T-helper 22 cell (primary cell): ENCODE measurements at regions not wholly inside any gene's neighbourhood (a gene's known extent, or its start where the extent isn't known, plus 50 kb on each side); places are given as distances from the start of the nearest gene placed in this dataset.
"Not testable (repeated sequence)": the region's sequence is repeated elsewhere in the genome, so short reads cannot be mapped to it uniquely, and the experiment has no call there.

Source experiments
- DNase-seq: peaks from one replicate; pipeline ENCODE4 v3.0.0-alpha.2; 2020; ENCODE audit warnings: low read depth

DNA sequence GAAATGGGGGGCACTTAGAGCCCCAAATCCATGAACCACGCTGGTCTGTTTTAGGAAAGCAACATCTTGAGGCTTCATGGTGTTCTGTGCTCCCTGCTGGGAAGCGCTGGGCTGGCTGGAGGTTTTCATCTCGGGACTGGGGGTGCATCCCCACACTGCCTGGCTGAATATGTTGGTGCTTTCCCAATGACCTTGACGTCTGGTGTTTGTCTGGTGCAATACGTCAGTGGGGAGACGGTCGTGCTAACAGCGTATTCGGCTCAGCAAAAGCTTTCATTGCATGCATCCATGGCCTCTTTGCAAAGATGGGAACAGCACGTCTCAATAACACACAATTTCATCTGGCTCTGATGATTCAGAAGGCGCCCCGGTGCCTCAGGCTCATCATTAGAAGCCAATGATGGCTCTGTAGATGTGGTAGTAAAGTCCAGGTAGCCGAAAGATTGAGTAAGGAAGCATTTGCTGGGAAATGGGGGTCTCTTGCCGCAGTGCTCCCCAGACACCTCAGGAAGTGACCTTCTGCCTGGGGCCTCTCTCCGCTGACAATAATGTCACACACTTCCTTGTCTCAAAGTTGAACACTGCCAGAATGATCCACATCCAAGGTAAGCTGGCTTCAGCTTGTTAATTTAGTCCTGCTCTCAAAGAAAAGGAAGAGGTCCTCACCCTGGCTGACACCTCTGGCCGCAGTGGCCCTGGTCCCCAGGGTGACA is 97.7 kb downstream of the ING1 start:
- no peak for DNase-seq

DNA sequence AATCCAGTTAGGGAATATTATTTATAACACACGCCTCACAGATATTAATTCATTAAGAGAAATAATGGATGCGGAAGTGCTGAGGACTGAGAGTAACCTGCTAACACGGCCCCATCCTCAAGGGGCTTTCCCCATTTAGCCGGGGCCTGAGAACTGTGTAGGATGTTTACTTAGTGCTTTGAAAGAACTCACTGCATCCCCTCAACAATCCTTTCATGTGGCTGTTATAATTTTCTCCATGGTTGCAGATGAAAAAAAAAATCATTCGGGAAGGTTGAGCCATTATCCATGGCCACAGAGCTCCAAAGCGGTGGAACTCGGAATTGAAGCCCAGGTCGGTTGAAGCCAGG is 98.2 kb downstream of the ING1 start:
- DNase-seq: no peak

DNA sequence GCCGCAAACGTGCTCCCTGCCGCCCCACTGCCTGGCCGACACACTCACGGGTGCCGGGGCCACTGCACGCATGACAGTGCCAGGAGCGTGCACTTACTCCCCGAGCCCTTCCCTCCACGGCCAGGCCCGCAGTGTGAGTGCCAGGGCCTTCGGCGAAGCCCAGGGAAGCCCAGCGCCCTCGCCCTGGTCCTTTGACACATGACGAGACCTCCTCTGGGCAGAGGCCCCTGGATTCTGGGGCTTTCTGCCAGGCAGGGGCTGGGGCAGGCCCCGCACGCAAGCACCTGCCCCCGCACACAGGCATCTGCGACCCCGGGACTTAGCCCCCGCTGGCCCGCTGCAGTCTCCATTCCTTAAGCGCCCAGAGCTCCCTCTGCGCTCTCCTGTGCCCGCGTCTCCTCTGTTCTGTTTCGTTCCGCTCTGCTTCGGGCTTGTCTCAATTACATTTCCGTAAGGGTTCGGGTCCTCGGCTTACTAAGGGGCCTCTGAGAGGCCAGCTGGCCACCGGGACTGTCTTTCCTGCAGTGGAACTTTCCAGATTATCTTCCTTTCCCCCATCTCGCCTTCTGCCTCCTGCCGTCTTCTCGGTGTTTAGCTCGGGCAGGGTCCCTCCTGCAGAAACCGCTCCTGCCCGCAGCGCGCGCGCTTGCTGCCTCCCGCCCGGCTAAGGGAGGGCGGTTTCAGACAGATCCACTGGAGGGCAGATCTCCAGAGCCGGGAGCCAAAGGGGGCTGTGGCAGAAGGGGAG is 98.8 kb downstream of the ING1 start:
- no peak for DNase-seq

DNA sequence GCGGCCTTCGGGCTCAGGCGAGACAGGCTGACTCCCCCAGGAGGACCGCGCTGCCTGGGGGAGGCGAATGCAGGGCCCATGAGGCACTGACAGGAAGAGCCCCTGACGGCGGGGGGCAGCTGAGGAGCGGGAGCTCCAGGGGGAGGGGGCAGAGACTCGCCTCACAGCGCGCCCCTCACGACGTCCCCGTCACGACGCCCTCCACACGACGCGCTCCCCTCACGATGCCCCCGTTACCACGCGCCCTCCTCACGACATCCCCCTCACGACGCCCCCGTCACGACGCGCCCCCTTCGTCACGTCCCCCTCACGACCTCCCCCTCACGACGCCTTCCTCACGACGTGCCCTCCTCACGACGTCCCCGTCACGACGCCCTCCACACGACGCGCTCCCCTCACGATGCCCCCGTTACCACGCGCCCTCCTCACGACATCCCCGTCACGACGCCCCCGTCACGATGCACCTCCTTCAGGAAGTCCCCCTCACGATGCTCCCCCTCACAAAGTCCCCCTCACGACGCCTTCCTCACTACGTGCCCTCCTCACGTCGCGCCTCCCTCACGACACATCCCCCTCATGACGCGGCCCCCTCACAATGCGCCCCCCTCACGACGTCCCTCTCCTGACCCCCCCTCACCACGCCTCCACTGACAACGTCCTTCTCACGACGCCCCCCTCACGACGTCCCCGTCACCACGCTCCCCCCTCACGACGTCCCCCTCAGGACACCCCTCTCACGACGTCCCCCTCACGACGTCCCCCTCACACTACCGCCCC is 99.6 kb downstream of the ING1 start:
- DNase-seq: no peak

DNA sequence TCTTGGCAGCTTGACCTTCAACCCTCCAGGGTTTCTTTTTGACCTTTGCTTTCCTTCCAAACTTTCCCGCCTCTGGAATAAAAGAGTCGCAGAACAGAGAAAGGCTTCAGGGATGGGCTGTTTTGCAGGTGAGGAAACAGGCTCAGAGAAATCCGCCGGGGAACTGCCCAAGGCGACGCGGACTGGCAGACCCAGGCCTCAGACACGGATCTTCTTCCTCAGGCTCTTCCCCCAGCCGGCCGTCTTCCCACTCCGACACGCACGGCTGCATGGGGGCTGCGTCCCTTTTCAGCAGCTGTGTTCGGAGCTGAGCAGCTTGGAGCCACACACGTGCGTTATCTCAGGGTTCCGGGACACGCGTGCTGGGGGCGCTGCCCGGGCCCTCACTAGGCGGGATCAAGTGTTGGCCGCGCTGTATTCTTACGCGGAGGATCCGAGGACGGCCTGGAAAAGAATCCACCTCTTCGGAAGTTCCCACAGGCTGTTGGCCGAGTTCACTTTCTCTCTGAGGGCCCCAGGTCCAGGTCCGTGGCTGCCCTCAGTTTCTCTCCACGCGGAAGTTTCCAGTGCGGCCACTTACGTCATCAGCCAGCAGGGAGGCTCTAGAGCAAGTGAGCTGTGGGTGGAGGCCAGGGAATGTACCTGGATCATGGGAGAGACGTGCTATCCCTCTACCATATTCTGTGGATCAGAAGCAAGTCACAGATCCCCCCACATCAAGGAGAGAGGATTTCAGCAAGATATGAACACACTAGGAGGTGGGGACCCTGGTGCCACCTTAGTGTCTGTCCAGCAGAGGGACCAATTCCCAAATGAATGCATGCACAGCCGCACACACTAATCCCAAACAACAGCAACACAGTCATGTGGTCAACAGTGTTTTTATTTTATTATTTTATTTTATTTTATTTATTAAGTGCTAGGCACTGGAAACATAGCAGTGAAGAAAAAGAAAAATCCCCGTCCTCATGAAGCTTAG is 100.4 kb downstream of the ING1 start:
- no peak for DNase-seq

DNA sequence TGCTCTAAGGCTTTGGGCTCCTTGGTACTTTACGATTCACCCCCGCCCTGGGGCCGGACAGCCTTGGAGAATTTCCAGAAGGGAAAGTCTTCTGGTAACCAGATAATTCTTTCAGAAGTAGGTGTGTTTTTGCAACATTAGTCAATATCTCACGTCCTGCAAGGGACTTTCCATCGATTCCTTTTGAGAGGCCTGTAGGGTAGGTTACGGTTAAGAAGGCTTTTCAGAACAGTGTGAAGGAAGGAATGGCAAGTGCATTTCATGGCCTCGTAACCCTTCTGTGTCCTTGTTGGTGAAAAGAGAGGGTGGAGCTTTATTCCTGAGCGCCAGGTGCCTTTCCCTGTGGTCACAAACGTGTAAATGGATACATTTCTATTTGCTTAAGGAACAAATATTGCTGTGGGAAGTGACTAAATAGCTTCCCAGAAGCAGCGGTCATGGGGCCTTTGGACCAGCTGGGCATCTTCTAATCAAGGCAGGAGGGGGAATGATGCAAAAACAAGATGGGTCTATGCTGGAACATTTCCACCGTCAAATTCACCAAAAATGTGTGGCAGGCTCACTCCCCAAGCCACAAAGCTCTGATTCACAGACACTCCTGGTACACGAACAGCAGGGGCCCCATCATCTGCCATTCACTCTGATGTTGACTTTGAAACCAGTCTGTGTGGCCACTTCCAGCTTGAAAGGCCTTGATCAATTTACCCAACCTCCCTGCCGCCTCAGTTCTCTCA is 99.2 kb downstream of the ANKRD10 start:
- no peak for DNase-seq

DNA sequence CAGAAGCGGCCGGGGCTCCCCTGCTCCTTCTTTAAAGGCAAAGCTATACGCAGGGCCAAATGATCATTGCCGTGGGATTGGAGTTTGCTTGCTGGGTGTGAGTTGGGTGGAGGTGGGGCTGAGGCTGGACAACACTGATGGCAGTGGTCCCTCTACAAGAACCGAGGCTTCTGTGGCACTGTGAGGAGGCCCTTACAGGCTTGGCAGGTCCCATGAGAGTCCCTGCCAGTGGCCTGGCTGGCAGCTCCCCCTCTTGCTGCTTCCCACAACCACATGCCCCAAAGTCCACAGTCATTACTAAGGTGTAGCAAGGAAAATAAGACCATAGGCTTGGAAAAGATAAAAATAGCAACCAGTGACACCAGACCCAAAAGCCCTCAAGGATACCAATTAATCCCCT is 98.4 kb downstream of the ANKRD10 start:
- no peak for DNase-seq

DNA sequence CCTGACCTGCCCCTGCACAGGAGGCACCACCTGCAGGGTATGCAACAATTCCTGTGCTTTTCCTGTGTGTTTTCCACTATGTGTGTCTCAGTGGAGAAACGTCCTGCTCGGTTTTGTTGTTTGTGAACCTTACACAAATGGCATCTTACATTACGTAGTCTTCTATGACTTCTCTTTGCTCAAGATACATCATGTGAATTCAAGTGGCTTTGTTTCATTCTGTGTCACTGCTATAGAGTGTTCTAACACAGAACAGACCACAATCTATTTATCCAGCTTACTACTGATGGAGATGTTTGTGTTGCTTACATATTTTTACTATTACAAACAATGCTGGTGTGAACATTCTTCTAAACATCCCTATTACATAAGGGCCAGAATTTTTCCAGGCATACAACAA is 97.7 kb downstream of the ANKRD10 start:
- DNase-seq: no peak

DNA sequence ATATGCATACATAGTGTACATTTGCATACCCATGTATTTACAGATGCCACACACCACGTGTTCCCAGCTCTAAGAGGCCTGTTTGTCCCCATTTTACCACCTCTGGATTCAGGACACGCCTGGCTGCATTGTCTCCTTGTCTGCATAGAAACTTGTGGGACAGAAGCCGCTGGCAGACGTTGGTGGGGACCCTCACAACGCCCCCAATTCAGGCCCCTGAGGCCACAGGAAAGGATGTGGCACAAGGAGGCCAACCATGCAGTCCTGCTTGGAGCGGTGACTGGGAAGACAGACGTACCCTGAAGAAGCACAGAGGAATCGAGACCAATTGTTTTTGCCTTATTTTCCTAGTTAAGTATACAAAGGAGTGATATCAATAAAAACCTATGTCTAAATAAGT is 96.1 kb downstream of the ANKRD10 start:
- DNase-seq: no peak

DNA sequence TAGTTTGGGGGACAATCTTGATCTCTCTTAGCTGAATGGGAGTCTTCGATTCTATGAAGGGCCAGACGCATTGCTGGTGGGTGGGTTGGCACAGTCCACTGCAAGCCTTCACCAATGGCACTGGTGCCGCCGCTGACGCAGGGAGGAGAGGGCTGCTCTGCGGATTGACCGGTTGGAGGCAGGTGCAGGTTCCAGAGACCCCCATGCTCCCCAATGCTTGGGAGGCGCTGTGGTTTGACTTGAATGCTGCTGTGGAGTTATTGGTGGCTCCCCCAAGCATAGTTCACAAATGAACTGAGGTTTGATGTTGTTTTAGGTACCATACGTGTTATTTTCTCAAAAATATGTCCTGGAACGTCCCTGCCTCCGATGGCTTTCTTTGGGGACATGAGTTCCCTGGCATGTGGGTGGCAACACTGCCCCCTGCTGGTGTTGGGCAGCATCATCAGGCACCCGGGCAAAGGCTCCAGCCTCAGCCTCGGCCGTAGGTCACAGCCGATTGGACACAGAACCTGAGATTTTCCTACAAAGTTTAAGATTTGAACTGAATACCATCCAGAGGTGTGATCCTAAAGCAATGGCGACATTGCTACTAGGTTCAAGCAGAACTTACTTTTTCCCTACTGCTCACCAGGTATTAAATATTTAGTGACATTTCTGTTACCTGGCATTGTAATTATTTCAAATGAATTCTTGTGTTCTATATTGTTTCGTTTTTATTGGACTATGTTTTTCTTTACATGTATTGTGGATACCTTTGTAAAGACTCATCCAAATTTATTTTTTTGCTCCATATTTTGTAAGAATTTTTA is 95.5 kb downstream of the ANKRD10 start:
- peak; percentile 24 for DNase-seq

DNA sequence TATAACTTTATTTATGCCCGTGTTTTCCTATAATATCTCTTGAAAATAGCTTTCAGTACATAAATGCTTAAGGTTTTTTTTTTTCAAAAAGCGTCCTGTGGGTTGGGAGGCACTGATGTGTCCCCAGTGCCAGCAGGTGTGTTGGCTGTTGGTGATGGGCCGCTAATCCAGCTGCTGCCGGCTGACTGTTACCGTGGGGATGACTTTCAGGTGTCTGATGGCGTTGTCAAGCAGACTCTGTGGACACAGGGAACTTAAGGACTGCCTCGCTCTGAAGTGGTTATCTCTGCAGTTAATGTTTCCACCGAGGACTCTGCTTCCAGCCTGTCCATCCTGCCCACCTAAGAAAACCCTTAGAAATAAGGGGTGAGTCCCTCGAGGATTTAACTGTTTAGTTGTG is 94.5 kb downstream of the ANKRD10 start:
- DNase-seq: no peak

DNA sequence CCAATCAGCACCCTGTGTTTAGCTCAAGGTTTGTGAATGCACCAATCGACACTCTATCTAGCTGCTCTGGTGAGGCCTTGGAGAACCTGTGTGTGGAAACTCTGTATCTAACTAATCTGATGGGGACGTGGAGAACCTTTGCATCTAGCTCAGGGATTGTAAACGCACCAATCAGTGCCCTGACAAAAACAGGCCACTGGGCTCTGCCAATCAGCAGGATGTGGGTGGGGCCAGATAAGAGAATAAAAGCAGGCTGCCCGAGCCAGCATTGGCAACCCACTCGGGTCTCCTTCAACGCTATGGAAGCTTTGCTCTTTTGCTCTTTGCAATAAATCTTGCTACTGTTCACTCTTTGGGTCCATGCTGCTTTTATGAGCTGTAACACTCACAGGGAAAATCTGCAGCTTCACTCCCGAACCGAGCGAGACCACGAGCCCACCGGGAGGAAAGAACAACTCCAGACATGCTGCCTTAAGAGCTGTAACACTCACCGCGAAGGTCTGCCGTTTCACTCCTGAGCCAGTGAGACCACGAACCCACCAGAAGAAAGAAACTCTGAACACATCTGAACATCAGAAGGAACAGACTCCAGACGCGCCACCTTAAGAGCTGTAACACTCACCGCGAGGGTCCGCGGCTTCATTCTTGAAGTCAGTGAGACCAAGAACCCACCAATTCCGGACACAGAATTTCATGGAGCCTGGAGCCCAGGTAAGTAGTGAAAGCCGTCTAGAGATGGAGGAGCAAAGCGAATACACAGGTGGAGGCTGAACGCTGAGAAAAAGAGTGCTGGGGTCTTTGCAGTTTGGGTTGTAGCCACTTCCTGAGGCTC is 92.8 kb downstream of the ANKRD10 start:
- not testable (repeated sequence) for DNase-seq

DNA sequence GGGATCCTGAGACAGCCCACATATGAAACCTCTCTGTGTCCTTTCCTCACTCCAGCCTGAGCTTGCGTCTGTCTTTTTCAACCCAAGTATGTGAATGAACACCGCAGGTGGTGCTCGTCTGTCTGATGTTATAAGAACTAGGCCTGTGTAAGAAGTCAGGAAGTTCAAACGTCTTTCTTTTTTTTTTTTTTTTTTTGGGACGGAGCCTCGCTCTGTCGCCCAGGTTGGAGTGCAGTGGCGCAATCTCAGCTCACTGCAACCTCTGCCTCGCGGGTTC is 92.3 kb downstream of the ANKRD10 start:
- DNase-seq: no peak

DNA sequence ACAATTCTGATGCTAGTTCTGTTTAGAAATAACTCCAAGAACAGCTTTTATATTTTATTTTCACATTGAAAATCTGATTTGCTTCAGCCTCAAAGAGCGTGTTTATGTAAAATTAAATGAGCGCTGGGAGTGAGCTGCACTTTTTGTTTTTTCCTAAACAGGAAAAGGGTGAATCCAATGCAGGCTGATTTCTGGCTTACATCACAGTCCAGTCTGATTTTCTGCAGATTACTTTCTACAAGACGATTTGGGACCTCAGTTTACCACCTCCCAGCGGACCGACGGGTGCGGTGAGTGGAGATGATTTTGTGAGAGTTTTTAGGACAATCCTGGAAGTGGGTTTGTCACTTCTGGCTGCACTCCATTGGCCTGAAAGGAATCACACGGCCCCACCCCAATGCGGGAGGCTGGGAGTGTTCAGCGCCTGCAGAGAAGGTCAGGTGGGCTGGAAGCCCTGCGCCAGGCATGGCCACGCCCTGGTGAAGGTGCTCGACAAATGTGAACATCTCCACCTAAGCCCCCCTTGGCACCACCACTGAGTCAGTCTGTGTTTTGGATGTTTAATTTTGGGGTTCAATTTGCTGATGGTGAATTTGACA is 90.1 kb downstream of the ANKRD10 start:
- DNase-seq: no peak

DNA sequence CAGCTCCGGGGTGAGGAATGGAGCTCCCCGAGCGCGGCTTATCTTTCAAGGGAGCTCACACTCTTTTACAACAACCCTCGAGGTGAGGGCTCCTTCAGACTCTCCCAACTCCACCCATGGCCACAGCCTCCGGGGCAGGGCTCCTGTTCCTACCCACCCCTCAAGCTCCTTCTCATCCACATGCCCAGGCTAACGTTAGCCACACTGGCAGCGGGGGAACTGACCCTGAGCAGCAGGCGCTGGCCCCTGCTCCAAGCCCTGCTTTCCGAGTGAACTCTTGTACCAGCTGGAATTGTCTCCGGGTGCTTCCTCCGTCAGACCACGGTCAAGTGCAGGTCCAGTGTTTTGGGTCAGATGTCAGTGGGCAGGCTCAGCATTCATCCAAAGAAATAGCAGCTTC is 89.4 kb downstream of the ANKRD10 start:
- DNase-seq: no peak

DNA sequence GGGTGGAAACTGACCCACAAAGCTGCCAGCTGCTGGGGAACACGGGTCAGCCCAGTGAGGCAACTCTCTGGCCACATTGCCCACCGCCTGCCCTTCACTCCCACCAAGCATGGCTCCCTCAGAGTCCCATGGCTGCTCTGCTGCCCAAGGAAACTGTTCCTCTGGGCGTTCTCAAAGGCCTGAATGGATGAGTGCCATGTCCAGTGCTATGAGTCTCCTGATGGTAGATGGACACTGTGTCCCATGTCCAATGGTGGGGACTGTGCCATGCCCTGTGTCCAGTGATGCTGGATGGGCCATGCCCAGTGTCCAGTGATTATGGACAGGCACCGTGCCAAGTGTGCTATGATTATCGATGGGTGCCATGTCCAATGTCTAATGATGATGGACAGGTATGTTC is 88.8 kb downstream of the ANKRD10 start:
- DNase-seq: no peak

DNA sequence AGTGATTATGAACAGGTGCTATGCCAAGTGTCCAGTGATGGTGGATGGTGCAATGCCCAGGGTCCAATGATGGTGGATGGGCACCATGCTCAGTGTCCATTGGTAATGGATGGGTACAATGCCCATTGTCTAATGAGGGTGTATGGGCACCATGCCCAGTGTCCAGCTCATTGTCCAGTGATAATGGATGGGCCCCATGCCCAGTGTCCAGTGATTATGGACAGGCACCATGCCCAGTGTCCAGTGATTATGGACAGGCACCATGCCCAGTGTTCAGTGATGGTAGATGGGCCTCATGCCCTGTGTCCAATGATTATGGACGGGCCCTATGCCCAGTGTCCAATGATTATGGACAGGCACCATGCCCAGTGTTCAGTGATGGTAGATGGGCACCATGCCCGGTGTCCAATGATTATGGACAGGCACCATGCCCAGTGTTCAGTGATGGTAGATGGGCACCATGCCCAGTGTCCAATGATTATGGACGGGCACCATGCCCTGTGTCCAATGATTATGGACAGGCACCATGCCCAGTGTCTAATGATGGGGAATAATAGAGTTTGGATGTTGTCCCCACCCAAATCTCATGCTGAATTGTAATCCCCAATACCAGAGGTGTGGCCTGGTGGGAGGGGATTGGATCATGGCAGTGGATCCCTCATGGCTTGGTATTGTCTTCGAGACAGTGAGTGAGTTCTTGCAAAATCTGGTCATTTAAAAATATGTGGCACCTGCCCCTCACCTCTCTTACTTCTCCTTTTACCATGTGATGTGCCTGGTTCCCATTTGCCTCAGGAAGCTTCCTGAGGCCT is 87.8 kb downstream of the ANKRD10 start:
- no peak for DNase-seq
